ENCODE measurements at regions not wholly inside any gene's neighbourhood (a gene's known extent, or its start where the extent isn't known, plus 50 kb on each side); places are given as distances from the start of the nearest gene placed in this dataset.
"Not testable (repeated sequence)": the region's sequence is repeated elsewhere in the genome, so short reads cannot be mapped to it uniquely, and the experiment has no call there.

GRCh38 chr4:151489462-151490203 is 80.7 kb downstream of the FHIP1A start:
- H3K27me3 Mint-ChIP-seq (ENCODE audit: low read depth) = no peaks in the 10 kb centered on the region
- H3K36me3 Mint-ChIP-seq (ENCODE audit: low read depth) = peaks cover 2% of the 10 kb centered on the region
- no peaks in the 10 kb centered on the region for H3K4me1 Mint-ChIP-seq
- no peak for TF ChIP-seq CTCF (conservative IDR thresholded peaks at IDR 0.05)
- no peak overlapping the region for H3K4me3 Mint-ChIP-seq
- no peak overlapping the region for H3K27ac Mint-ChIP-seq (ENCODE audit: unreplicated experiment)
- peaks cover 15% of the 10 kb centered on the region for H3K9me3 Mint-ChIP-seq
- DNase-seq (ENCODE audit: low read depth, low spot score) = no peak

GRCh38 chr4:151495612-151496011 is 86.6 kb downstream of the FHIP1A start:
- peaks cover 15% of the 10 kb centered on the region for H3K9me3 Mint-ChIP-seq
- not testable (repeated sequence) for H3K4me1 Mint-ChIP-seq; DNase-seq (ENCODE audit: low read depth, low spot score)

GRCh38 chr4:151511548-151511947 is 102.6 kb downstream of the FHIP1A start:
- H3K4me3 Mint-ChIP-seq; H3K36me3 Mint-ChIP-seq (ENCODE audit: low read depth); DNase-seq (ENCODE audit: low read depth, low spot score); H3K27ac Mint-ChIP-seq (ENCODE audit: unreplicated experiment); H3K27me3 Mint-ChIP-seq (ENCODE audit: low read depth); H3K9me3 Mint-ChIP-seq; H3K4me1 Mint-ChIP-seq: not testable (repeated sequence)

More at GRCh38 chr4:151495612-151496011, 86.6 kb downstream of the FHIP1A start:
- H3K27ac Mint-ChIP-seq (ENCODE audit: unreplicated experiment); H3K4me3 Mint-ChIP-seq; H3K36me3 Mint-ChIP-seq (ENCODE audit: low read depth); H3K27me3 Mint-ChIP-seq (ENCODE audit: low read depth): not testable (repeated sequence)

GRCh38 chr4:151517896-151518295 is 108.9 kb downstream of the FHIP1A start:
- no peaks in the 10 kb centered on the region for H3K27me3 Mint-ChIP-seq (ENCODE audit: low read depth)
- no peak for TF ChIP-seq CTCF (conservative IDR thresholded peaks at IDR 0.05)
- H3K9me3 Mint-ChIP-seq = no peaks in the 10 kb centered on the region
- H3K4me1 Mint-ChIP-seq = peaks cover 9% of the 10 kb centered on the region
- no peak overlapping the region for H3K27ac Mint-ChIP-seq (ENCODE audit: unreplicated experiment)
- DNase-seq (ENCODE audit: low read depth, low spot score) = no peak
- no peak overlapping the region for H3K4me3 Mint-ChIP-seq
- H3K36me3 Mint-ChIP-seq (ENCODE audit: low read depth) = no peaks in the 10 kb centered on the region

- TF ChIP-seq CTCF (conservative IDR thresholded peaks at IDR 0.05) = no peak
- Mint-ChIP-seq H3K9me3 (no peaks in the 10 kb centered on the region), H3K4me3 (no peak overlapping the region), H3K27ac (ENCODE audit: unreplicated experiment) (no peak overlapping the region), H3K4me1 (peaks cover 13% of the 10 kb centered on the region), H3K27me3 (ENCODE audit: low read depth) (no peaks in the 10 kb centered on the region), H3K36me3 (ENCODE audit: low read depth) (no peaks in the 10 kb centered on the region)
- DNase-seq (ENCODE audit: low read depth, low spot score) = no peak
Measured at GRCh38 chr4:151518359-151518758, 109.4 kb downstream of the FHIP1A start.

DNA sequence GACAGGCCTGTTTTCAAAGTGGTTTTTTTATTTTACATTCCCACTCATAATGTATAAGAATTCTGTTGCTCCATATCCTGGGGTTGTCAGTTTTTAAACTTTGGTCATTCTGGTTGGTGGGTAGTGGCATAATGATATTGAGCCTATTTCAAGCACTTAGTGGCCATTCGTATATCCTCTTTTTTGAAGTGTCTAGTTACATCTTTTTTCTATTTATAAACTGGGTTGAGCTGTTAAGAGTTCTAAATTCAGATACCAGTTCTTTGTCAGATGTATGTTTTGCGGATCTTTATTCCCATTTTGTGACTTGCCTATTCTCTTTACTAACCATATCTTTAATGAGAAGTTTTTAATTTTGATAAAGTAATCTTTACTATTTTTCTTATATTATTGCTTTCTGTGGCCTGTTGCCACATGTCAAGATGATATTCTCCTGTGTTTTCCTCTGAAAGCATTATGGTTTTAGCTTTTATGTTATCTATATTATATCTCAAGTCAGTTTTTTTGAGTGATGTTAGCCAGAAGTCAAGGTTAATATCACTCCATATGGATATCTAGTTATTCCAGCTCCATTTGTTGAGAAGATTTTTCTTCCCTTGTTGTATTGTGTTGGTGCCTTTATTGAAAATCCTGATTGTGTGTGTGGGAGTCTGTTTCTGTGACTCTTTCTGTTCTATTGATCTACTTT is 110.9 kb downstream of the FHIP1A start:
- H3K27ac Mint-ChIP-seq (ENCODE audit: unreplicated experiment) = no peak overlapping the region
- peaks cover 5% of the 10 kb centered on the region for H3K36me3 Mint-ChIP-seq (ENCODE audit: low read depth)
- no peak overlapping the region for H3K4me3 Mint-ChIP-seq
- H3K9me3 Mint-ChIP-seq = peaks cover 3% of the 10 kb centered on the region
- peaks cover 18% of the 10 kb centered on the region for H3K4me1 Mint-ChIP-seq
- no peaks in the 10 kb centered on the region for H3K27me3 Mint-ChIP-seq (ENCODE audit: low read depth)
- TF ChIP-seq CTCF (conservative IDR thresholded peaks at IDR 0.05) = no peak
- no peak for DNase-seq (ENCODE audit: low read depth, low spot score)

Measured in neural crest cell (in vitro differentiated cells).